HepG2 (cell line): ENCODE measurements at regions not wholly inside any gene's neighbourhood (a gene's known extent, or its start where the extent isn't known, plus 50 kb on each side); places are given as distances from the start of the nearest gene placed in this dataset.

ENCODE experiments used
- ATAC-seq: fragments of 200-7000 bp; cut with Tn5 transposase; 3 replicates; pipeline ENCODE4 v1.9.1; 2020; ENCODE audit warnings: mild to moderate bottlenecking, moderate library complexity
- BruUV-seq: library from RNA; stranded (reverse); fragments of 400-500 nt; replicated peaks from 2 replicates; lab custom pipeline; 2021; lab: Mats Ljungman, UMichigan
- CTCF ChIA-PET: fragments of 300-600 bp; formaldehyde crosslinking; extraction: SDS; loops from one replicate; lab custom pipeline; 2021; ENCODE audit warnings: low total read pairs, inconsistent platforms, low intra/inter-chr PET ratio; lab: Yijun Ruan, JAX
- POLR2A ChIA-PET: fragments of 350-600 bp; sonication (Branson Sonifier 250); formaldehyde crosslinking; loops from one replicate; lab custom pipeline; 2020; ENCODE audit warnings: antibody characterized with exemption, inconsistent platforms; lab: Yijun Ruan, JAX
- DNase-seq: peaks from one replicate; pipeline ENCODE4 v3.0.0-alpha.2; 2015; ENCODE audit warnings: low spot score
- FAIRE-seq: peaks from 3 replicates; lab custom pipeline; 2011; peaks lifted over from hg19 to GRCh38; lab: Jason Lieb, UNC
- H2AFZ ChIP-seq: one replicate; pipeline ENCODE4 v1.6.1; 2011; ENCODE audit warnings: low read length, inconsistent platforms
- H3K27ac ChIP-seq: fragments of 300-600 bp; 3 replicates; pipeline ENCODE4 v1.8.0; 2011; ENCODE audit warnings: mixed run types, mild to moderate bottlenecking, mixed read lengths, low read length, inconsistent platforms; ENCODE audit not compliant: insufficient read depth; ENCODE audit errors: extremely low read length
- H3K27me3 ChIP-seq, 2 experiments: fragments of 200-600 bp in 1 of 2; 2 replicates in 1 of 2; 3 replicates in 1 of 2; pipeline versions ENCODE4 v1.6.0 to v1.8.0; 2011; ENCODE audit warnings: low read length in 2 of 2, mild to moderate bottlenecking in 2 of 2, moderate library complexity in 2 of 2, inconsistent platforms in 1 of 2; ENCODE audit not compliant: insufficient read depth in 2 of 2, control insufficient read depth in 1 of 2
- H3K36me3 ChIP-seq, 2 experiments: fragments of 200-600 bp in 1 of 2; replicated peaks in 1 of 2; 2 replicates in 1 of 2; 3 replicates in 1 of 2; pipeline versions ENCODE4 v1.5.1 to v1.8.0; 2011; ENCODE audit warnings: low read length in 2 of 2, inconsistent platforms in 1 of 2; ENCODE audit not compliant: insufficient read depth in 2 of 2, control insufficient read depth in 1 of 2
- H3K4me1 ChIP-seq: 2 replicates; pipeline ENCODE4 v1.5.1; 2012; ENCODE audit warnings: low read length, inconsistent platforms; ENCODE audit not compliant: insufficient read depth
- H3K4me2 ChIP-seq: 2 replicates; pipeline ENCODE4 v1.6.0; 2011; ENCODE audit warnings: low read depth, low read length, inconsistent platforms
- H3K4me3 ChIP-seq, 3 experiments: fragments of 200-600 bp in 1 of 3; sonication (generic), shearing (Covaris generic) in 1 of 3; replicated peaks in 1 of 3; 2 replicates each; pipeline ENCODE4 v1.5.1; 2011 to 2016; ENCODE audit warnings: low read length in 3 of 3, inconsistent platforms in 2 of 3, low read depth in 2 of 3, mild to moderate bottlenecking in 2 of 3, control low read depth in 1 of 3, mixed read lengths in 1 of 3; ENCODE audit not compliant: insufficient read depth in 1 of 3
- H3K79me2 ChIP-seq: one replicate; pipeline ENCODE4 v1.6.1; 2011; ENCODE audit warnings: low read length, inconsistent platforms; ENCODE audit not compliant: insufficient read depth
- H3K9ac ChIP-seq: 2 replicates; pipeline ENCODE4 v1.6.0; 2011; ENCODE audit warnings: mild to moderate bottlenecking, low read depth, low read length, inconsistent platforms; ENCODE audit not compliant: insufficient read depth
- H3K9me3 ChIP-seq: 2 replicates; pipeline ENCODE4 v1.5.1; 2012; ENCODE audit warnings: mild to moderate bottlenecking, low read length
- H4K20me1 ChIP-seq: 2 replicates; pipeline ENCODE4 v1.6.0; 2011; ENCODE audit warnings: inconsistent platforms, mild to moderate bottlenecking, low read length, moderate library complexity; ENCODE audit not compliant: insufficient read depth
- BRD4 ChIP-seq: sonication (generic); formaldehyde crosslinking; IDR thresholded peaks from 2 replicates; pipeline ENCODE4 v1.4.0; 2020; ENCODE audit warnings: missing genetic modification reagents
- MEIS1 ChIP-seq: sonication (generic); formaldehyde crosslinking; IDR thresholded peaks from 2 replicates; pipeline ENCODE4 v1.9.0; 2021; ENCODE audit warnings: mild to moderate bottlenecking, missing genetic modification reagents, moderate library complexity, borderline replicate concordance
- TP53 ChIP-seq: sonication (generic); formaldehyde crosslinking; conservative IDR thresholded peaks from 2 replicates; pipeline ENCODE4 v1.4.0; 2020; ENCODE audit warnings: missing genetic modification reagents
- WIZ ChIP-seq: sonication (generic); formaldehyde crosslinking; IDR thresholded peaks from 2 replicates; pipeline ENCODE4 v1.5.1; 2020; ENCODE audit warnings: mild to moderate bottlenecking, missing genetic modification reagents
- ZNF251 ChIP-seq: sonication (generic); formaldehyde crosslinking; IDR thresholded peaks from 2 replicates; pipeline ENCODE4 v1.9.0; 2021; ENCODE audit warnings: mild to moderate bottlenecking, missing genetic modification reagents
- ZNF260 ChIP-seq: sonication (generic); formaldehyde crosslinking; IDR thresholded peaks from 2 replicates; pipeline ENCODE4 v1.4.0; 2020; ENCODE audit warnings: missing genetic modification reagents, low read depth, mild to moderate bottlenecking, borderline replicate concordance
- WGBS: methylation state at CpG from one replicate; pipeline ENCODE4 v1.1.6; 2017; ENCODE audit warnings: low lambda C conversion rate; 5-methylcytosine and 5-hydroxymethylcytosine counted together
- in situ Hi-C: cut with HindIII; loops from 2 replicates; pipeline ENCODE4 v1.10.0; 2017; ENCODE audit warnings: low pct_unique_long_range_greater_than_20kb; ENCODE audit not compliant: extremely low pct_ligation_motif_present
- intact Hi-C: fragments of 100-400 bp; cut with micrococcal nuclease; formaldehyde crosslinking; loops from one replicate; pipeline ENCODE4 v1.10.0; 2022; ENCODE audit not compliant: unreplicated experiment
- TF ChIP-seq, protein P1 (sequence below): sonication (generic); formaldehyde crosslinking; IDR thresholded peaks from 2 replicates; pipeline ENCODE4 v1.4.0; 2020; ENCODE audit warnings: missing genetic modification reagents
- TF ChIP-seq, protein P2 (sequence below): conservative IDR thresholded peaks from 2 replicates; pipeline ENCODE4 v1.6.1; 2018; ENCODE audit warnings: missing genetic modification reagents

DNA sequence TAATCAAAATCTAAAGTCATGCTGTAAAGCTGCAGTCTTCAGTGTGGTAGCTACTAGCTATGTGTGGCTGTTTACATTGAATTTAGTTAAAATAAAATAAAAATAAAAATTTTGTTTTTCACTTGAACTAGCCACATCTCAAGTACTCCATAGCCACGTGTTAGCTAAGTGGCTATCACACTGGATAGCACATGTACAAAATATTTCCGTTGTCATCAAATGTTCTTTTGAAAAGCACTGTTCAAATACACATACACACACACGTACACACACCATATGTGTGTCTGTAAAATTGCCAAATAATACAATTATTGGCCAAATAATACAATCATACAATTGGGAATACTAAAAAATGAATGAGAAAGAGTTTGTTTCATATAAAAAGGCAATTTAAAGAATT lies 778.2 kb upstream of the FLRT2 start:
- Histone ChIP-seq H3K4me1 (no peaks in the 10 kb centered on the region), H3K27ac (no peak overlapping the region), H3K27me3 (no peaks in the 10 kb centered on the region), H3K9me3 (peaks cover 79% of the 10 kb centered on the region), H3K36me3 (no peaks in the 10 kb centered on the region), H4K20me1 (no peaks in the 10 kb centered on the region), H3K9ac (no peak overlapping the region), H3K79me2 (no peaks in the 10 kb centered on the region), H2AFZ (no peak overlapping the region), H3K4me3 (no peak overlapping the region), H3K4me2 (no peak overlapping the region)
- POLR2A ChIA-PET: no interaction called here
- in situ Hi-C loops (no loop called here), intact Hi-C loops (no loop called here)
- CTCF ChIA-PET: no interaction called here
- no peak for DNase-seq
- BruUV-seq: no TSS peak
- no peak for FAIRE-seq
- no peak for ATAC-seq
- TF ChIP-seq MEIS1 (CRISPR knock-in tag) (no peak), ZNF251 (no peak), WIZ (CRISPR knock-in tag) (no peak), BRD4 (CRISPR knock-in tag) (no peak), ZNF260 (CRISPR knock-in tag) (no peak), TP53 (CRISPR knock-in tag) (no peak)
- TF ChIP-seq, protein P1, sequence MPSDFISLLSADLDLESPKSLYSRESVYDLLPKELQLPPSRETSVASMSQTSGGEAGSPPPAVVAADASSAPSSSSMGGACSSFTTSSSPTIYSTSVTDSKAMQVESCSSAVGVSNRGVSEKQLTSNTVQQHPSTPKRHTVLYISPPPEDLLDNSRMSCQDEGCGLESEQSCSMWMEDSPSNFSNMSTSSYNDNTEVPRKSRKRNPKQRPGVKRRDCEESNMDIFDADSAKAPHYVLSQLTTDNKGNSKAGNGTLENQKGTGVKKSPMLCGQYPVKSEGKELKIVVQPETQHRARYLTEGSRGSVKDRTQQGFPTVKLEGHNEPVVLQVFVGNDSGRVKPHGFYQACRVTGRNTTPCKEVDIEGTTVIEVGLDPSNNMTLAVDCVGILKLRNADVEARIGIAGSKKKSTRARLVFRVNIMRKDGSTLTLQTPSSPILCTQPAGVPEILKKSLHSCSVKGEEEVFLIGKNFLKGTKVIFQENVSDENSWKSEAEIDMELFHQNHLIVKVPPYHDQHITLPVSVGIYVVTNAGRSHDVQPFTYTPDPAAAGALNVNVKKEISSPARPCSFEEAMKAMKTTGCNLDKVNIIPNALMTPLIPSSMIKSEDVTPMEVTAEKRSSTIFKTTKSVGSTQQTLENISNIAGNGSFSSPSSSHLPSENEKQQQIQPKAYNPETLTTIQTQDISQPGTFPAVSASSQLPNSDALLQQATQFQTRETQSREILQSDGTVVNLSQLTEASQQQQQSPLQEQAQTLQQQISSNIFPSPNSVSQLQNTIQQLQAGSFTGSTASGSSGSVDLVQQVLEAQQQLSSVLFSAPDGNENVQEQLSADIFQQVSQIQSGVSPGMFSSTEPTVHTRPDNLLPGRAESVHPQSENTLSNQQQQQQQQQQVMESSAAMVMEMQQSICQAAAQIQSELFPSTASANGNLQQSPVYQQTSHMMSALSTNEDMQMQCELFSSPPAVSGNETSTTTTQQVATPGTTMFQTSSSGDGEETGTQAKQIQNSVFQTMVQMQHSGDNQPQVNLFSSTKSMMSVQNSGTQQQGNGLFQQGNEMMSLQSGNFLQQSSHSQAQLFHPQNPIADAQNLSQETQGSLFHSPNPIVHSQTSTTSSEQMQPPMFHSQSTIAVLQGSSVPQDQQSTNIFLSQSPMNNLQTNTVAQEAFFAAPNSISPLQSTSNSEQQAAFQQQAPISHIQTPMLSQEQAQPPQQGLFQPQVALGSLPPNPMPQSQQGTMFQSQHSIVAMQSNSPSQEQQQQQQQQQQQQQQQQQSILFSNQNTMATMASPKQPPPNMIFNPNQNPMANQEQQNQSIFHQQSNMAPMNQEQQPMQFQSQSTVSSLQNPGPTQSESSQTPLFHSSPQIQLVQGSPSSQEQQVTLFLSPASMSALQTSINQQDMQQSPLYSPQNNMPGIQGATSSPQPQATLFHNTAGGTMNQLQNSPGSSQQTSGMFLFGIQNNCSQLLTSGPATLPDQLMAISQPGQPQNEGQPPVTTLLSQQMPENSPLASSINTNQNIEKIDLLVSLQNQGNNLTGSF (CRISPR knock-in tag): no peak
- TF ChIP-seq, protein P2, sequence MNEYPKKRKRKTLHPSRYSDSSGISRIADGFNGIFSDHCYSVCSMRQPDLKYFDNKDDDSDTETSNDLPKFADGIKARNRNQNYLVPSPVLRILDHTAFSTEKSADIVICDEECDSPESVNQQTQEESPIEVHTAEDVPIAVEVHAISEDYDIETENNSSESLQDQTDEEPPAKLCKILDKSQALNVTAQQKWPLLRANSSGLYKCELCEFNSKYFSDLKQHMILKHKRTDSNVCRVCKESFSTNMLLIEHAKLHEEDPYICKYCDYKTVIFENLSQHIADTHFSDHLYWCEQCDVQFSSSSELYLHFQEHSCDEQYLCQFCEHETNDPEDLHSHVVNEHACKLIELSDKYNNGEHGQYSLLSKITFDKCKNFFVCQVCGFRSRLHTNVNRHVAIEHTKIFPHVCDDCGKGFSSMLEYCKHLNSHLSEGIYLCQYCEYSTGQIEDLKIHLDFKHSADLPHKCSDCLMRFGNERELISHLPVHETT (CRISPR knock-in tag): no peak
- 2% methylated on average over 3 of the region's 3 CpGs for WGBS
